AG10803 (cell line): ENCODE measurements at regions not wholly inside any gene's neighbourhood (a gene's known extent, or its start where the extent isn't known, plus 50 kb on each side); places are given as distances from the start of the nearest gene placed in this dataset.

Experiments used
- DNase-seq: peaks from one replicate; pipeline ENCODE4 v3.0.0; 2010; ENCODE audit warnings: low read depth
- H3K4me3 ChIP-seq: 2 replicates; pipeline ENCODE4 v1.5.1; 2011; ENCODE audit warnings: mild to moderate bottlenecking, low read length, control low read depth
- CTCF ChIP-seq: conservative IDR thresholded peaks from 2 replicates; pipeline ENCODE4 v1.5.1; 2011; ENCODE audit warnings: mild to moderate bottlenecking, low read length, control low read depth, inconsistent platforms

- H3K4me3 ChIP-seq: no peak overlapping the region
- no peak for TF ChIP-seq CTCF
- DNase-seq: no peak
Measured at GRCh38 chr22:47395481-47395880, 633.0 kb downstream of the TBC1D22A start.

GRCh38 chr22:47394504-47395440 lies 632.3 kb downstream of the TBC1D22A start:
- no peak for TF ChIP-seq CTCF
- H3K4me3 ChIP-seq: no peak overlapping the region
- no peak for DNase-seq

- DNase-seq: no peak
- no peak overlapping the region for H3K4me3 ChIP-seq
- TF ChIP-seq CTCF: no peak
Measured at GRCh38 chr22:47393191-47393590, 630.7 kb downstream of the TBC1D22A start.

GRCh38 chr22:47392729-47393128 lies 630.3 kb downstream of the TBC1D22A start:
- no peak for TF ChIP-seq CTCF
- DNase-seq: no peak
- H3K4me3 ChIP-seq: no peak overlapping the region

GRCh38 chr22:47392054-47392347 lies 629.6 kb downstream of the TBC1D22A start:
- TF ChIP-seq CTCF: no peak
- DNase-seq: no peak
- H3K4me3 ChIP-seq: no peak overlapping the region

GRCh38 chr22:47391169-47392053 lies 629.0 kb downstream of the TBC1D22A start:
- no peak for TF ChIP-seq CTCF
- no peak for DNase-seq
- no peak overlapping the region for H3K4me3 ChIP-seq
